Neural crest cell (in vitro differentiated cells): ENCODE measurements at regions not wholly inside any gene's neighbourhood (a gene's known extent, or its start where the extent isn't known, plus 50 kb on each side); places are given as distances from the start of the nearest gene placed in this dataset.

Source experiments
- DNase-seq: peaks from one replicate; pipeline ENCODE4 v3.0.0; 2021; ENCODE audit warnings: low read depth, mixed read lengths, low spot score
- H3K27ac Mint-ChIP-seq: one replicate; pipeline ENCODE4 v1.8.0; 2021; ENCODE audit warnings: mild to moderate bottlenecking, mixed read lengths; ENCODE audit not compliant: unreplicated experiment
- H3K27me3 Mint-ChIP-seq: 2 replicates; pipeline ENCODE4 v1.8.0; 2021; ENCODE audit warnings: low read depth, mild to moderate bottlenecking, mixed read lengths
- H3K36me3 Mint-ChIP-seq: 2 replicates; pipeline ENCODE4 v1.8.0; 2021; ENCODE audit warnings: low read depth, mild to moderate bottlenecking, mixed read lengths
- H3K4me1 Mint-ChIP-seq: 2 replicates; pipeline ENCODE4 v1.8.0; 2021; ENCODE audit warnings: mixed read lengths
- H3K4me3 Mint-ChIP-seq: one replicate; pipeline ENCODE4 v1.8.0; 2021; ENCODE audit warnings: mild to moderate bottlenecking, mixed read lengths
- H3K9me3 Mint-ChIP-seq: 2 replicates; pipeline ENCODE4 v1.8.0; 2021; ENCODE audit warnings: mixed read lengths
- TF ChIP-seq, protein P1 (sequence below): fragments of 200-600 bp; sonication (generic); conservative IDR thresholded peaks from 2 replicates; pipeline ENCODE4 v1.5.0; 2021; ENCODE audit warnings: antibody characterized with exemption, mild to moderate bottlenecking

DNA sequence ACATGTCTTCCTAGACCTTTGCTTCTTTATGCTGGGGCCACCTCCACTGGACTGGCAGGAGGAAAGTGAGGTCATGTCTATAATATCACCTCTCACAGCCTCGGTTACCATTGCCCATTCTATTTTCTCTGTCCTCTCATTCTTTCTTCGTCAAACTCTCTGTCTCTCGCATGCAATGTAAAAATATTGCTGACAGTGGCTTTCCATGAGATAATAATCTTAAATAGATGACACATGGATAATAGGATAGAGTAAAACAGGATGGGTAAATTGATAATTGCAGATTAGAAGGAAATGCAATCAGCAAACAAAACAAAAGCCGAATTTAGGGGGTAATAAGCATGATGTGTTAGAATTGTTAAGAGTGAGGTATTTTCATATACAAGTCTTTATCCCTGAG, 215.7 kb upstream of the PARD3B start:
- Mint-ChIP-seq H3K27me3 (no peaks in the 10 kb centered on the region), H3K4me3 (no peak overlapping the region), H3K4me1 (peaks cover 13% of the 10 kb centered on the region), H3K9me3 (no peaks in the 10 kb centered on the region), H3K27ac (no peak overlapping the region), H3K36me3 (no peaks in the 10 kb centered on the region)
- DNase-seq, result no peak
- TF ChIP-seq, protein P1, sequence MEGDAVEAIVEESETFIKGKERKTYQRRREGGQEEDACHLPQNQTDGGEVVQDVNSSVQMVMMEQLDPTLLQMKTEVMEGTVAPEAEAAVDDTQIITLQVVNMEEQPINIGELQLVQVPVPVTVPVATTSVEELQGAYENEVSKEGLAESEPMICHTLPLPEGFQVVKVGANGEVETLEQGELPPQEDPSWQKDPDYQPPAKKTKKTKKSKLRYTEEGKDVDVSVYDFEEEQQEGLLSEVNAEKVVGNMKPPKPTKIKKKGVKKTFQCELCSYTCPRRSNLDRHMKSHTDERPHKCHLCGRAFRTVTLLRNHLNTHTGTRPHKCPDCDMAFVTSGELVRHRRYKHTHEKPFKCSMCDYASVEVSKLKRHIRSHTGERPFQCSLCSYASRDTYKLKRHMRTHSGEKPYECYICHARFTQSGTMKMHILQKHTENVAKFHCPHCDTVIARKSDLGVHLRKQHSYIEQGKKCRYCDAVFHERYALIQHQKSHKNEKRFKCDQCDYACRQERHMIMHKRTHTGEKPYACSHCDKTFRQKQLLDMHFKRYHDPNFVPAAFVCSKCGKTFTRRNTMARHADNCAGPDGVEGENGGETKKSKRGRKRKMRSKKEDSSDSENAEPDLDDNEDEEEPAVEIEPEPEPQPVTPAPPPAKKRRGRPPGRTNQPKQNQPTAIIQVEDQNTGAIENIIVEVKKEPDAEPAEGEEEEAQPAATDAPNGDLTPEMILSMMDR, result no peak

GRCh38 chr2:204331180-204331579, 214.1 kb upstream of the PARD3B start:
- H3K27me3 Mint-ChIP-seq, result no peaks in the 10 kb centered on the region
- H3K9me3 Mint-ChIP-seq, result no peaks in the 10 kb centered on the region
- H3K4me3 Mint-ChIP-seq, result no peak overlapping the region
- peaks cover 10% of the 10 kb centered on the region for H3K4me1 Mint-ChIP-seq
- TF ChIP-seq, protein P1, result no peak
- H3K36me3 Mint-ChIP-seq, result no peaks in the 10 kb centered on the region
- no peak for DNase-seq
- no peak overlapping the region for H3K27ac Mint-ChIP-seq

DNA sequence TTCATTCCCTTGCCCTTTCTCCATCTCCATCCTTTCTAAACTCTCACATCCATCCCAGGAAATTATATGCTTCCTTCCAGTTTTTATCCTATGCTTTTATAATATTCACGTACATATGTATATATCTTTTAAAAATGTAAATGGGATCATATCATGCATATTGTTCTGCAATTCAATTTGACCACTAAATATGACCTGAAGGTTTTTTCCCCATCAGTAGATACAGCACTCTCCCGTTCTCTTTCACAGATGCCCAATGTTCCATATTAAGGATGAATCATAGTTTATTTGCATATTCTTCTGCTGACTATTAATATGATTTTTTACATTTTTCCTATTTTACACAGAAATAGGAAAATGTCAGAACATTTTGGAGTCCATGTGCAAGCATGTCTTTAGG, 213.3 kb upstream of the PARD3B start:
- no peaks in the 10 kb centered on the region for H3K9me3 Mint-ChIP-seq
- H3K27me3 Mint-ChIP-seq, result no peaks in the 10 kb centered on the region
- H3K4me1 Mint-ChIP-seq, result peaks cover 4% of the 10 kb centered on the region
- no peak for DNase-seq
- no peak overlapping the region for H3K27ac Mint-ChIP-seq
- no peaks in the 10 kb centered on the region for H3K36me3 Mint-ChIP-seq
- H3K4me3 Mint-ChIP-seq, result no peak overlapping the region
- TF ChIP-seq, protein P1, result no peak

- TF ChIP-seq, protein P1, result no peak
- Mint-ChIP-seq H3K27me3 (no peaks in the 10 kb centered on the region), H3K4me3 (no peak overlapping the region), H3K4me1 (peaks cover 4% of the 10 kb centered on the region), H3K36me3 (no peaks in the 10 kb centered on the region), H3K9me3 (no peaks in the 10 kb centered on the region), H3K27ac (no peak overlapping the region)
- no peak for DNase-seq
Observed at GRCh38 chr2:204332706-204333105, 212.6 kb upstream of the PARD3B start.

DNA sequence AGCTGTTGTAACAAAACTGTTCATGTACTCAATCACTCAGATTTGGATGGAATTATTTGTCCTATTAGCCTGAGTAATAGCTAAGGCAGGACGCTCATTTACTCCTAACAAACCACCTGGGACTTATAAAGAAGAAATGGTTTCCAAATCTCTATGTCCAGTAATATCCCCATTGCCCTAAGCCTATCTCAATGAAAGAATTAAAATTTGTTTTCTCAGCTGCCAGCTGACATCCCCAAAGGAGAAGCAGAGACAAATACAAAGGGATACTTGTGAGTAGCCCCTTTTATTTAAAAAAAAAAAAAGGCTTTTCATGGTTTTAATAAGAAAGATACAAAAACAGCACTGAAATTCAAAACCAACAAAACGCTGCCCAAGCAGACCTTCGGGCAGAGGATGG, 211.4 kb upstream of the PARD3B start:
- peaks cover 4% of the 10 kb centered on the region for H3K4me1 Mint-ChIP-seq

More for the DNA sequence above, 211.4 kb upstream of the PARD3B start:
- no peak for DNase-seq
- no peaks in the 10 kb centered on the region for H3K36me3 Mint-ChIP-seq
- H3K27ac Mint-ChIP-seq, result no peak overlapping the region
- H3K4me3 Mint-ChIP-seq, result no peak overlapping the region
- TF ChIP-seq, protein P1, result no peak
- no peaks in the 10 kb centered on the region for H3K9me3 Mint-ChIP-seq
- no peaks in the 10 kb centered on the region for H3K27me3 Mint-ChIP-seq
